Astrocyte (in vitro differentiated cells and primary cell): ENCODE measurements at regions not wholly inside any gene's neighbourhood (a gene's known extent, or its start where the extent isn't known, plus 50 kb on each side); places are given as distances from the start of the nearest gene placed in this dataset.

ENCODE experiments used
- DNase-seq: peaks from one replicate; pipeline ENCODE4 v3.0.0-alpha.2; 2010; ENCODE audit warnings: low read depth
- FAIRE-seq: peaks from 2 replicates; lab custom pipeline; 2011; peaks lifted over from hg19 to GRCh38; lab: Jason Lieb, UNC
- H2AFZ ChIP-seq: 2 replicates; pipeline ENCODE4 v1.6.0; 2012; ENCODE audit warnings: low read depth, low read length, inconsistent platforms
- H3K27ac ChIP-seq: 2 replicates; pipeline ENCODE4 v1.5.1; 2011; ENCODE audit warnings: low read depth, low read length, inconsistent platforms
- H3K27me3 ChIP-seq: 2 replicates; pipeline ENCODE4 v1.6.0; 2011; ENCODE audit warnings: low read length, inconsistent platforms; ENCODE audit not compliant: insufficient read depth
- H3K36me3 ChIP-seq: 2 replicates; pipeline ENCODE4 v1.5.1; 2011; ENCODE audit warnings: low read length, inconsistent platforms; ENCODE audit not compliant: insufficient read depth
- H3K4me1 ChIP-seq: 2 replicates; pipeline ENCODE4 v1.5.1; 2011; ENCODE audit warnings: low read length, inconsistent platforms; ENCODE audit not compliant: insufficient read depth
- H3K4me2 ChIP-seq: 2 replicates; pipeline ENCODE4 v1.6.0; 2012; ENCODE audit warnings: low read length, inconsistent platforms
- H3K4me3 ChIP-seq: 2 replicates; pipeline ENCODE4 v1.5.1; 2011; ENCODE audit warnings: low read depth, mild to moderate bottlenecking, low read length, inconsistent platforms; ENCODE audit not compliant: insufficient read depth
- H3K79me2 ChIP-seq: 2 replicates; pipeline ENCODE4 v1.6.0; 2012; ENCODE audit warnings: mild to moderate bottlenecking, low read length, inconsistent platforms; ENCODE audit not compliant: insufficient read depth
- H3K9ac ChIP-seq: 2 replicates; pipeline ENCODE4 v1.6.0; 2012; ENCODE audit warnings: mild to moderate bottlenecking, low read length, inconsistent platforms
- H3K9me3 ChIP-seq: 2 replicates; pipeline ENCODE4 v1.5.1; 2012; ENCODE audit warnings: low read depth, mild to moderate bottlenecking, low read length, inconsistent platforms; ENCODE audit not compliant: insufficient read depth
- H4K20me1 ChIP-seq: 2 replicates; pipeline ENCODE4 v1.6.0; 2012; ENCODE audit warnings: low read length, inconsistent platforms; ENCODE audit not compliant: insufficient read depth
- H3K27ac Mint-ChIP-seq: one replicate; pipeline ENCODE4 v1.8.0; 2021; ENCODE audit warnings: mild to moderate bottlenecking, mixed read lengths; ENCODE audit not compliant: unreplicated experiment
- H3K27me3 Mint-ChIP-seq: one replicate; pipeline ENCODE4 v1.8.0; 2021; ENCODE audit warnings: low read depth, mixed read lengths; ENCODE audit not compliant: unreplicated experiment
- H3K36me3 Mint-ChIP-seq: one replicate; pipeline ENCODE4 v1.8.0; 2021; ENCODE audit warnings: low read depth, mixed read lengths; ENCODE audit not compliant: unreplicated experiment
- H3K4me1 Mint-ChIP-seq: one replicate; pipeline ENCODE4 v1.8.0; 2021; ENCODE audit warnings: low read depth, mixed read lengths; ENCODE audit not compliant: unreplicated experiment
- H3K4me3 Mint-ChIP-seq: one replicate; pipeline ENCODE4 v1.8.0; 2021; ENCODE audit warnings: mild to moderate bottlenecking, moderate library complexity, mixed read lengths; ENCODE audit not compliant: unreplicated experiment
- H3K9me3 Mint-ChIP-seq: one replicate; pipeline ENCODE4 v1.8.0; 2021; ENCODE audit warnings: mild to moderate bottlenecking, mixed read lengths; ENCODE audit not compliant: unreplicated experiment
- CTCF ChIP-seq: IDR thresholded peaks from 2 replicates; pipeline ENCODE4 v1.5.1; 2011; ENCODE audit warnings: low read depth, mild to moderate bottlenecking, inconsistent platforms, low read length, moderate library complexity; ENCODE audit not compliant: insufficient read depth
- EZH2 ChIP-seq: IDR thresholded peaks from 2 replicates; pipeline ENCODE4 v1.6.1; 2012; ENCODE audit warnings: mild to moderate bottlenecking, low read length, inconsistent platforms; ENCODE audit not compliant: insufficient read depth

- no peak overlapping the region for H2AFZ ChIP-seq
- peaks cover 4% of the 10 kb centered on the region for H3K4me1 Mint-ChIP-seq
- H3K27me3 Mint-ChIP-seq: peaks cover 10% of the 10 kb centered on the region
These were observed 143.3 kb upstream of the SMARCA2 start for GRCh38 chr9:1871626-1872419.

GRCh38 chr9:1875251-1875851 is 139.8 kb upstream of the SMARCA2 start:
- Histone ChIP-seq H3K79me2 (no peaks in the 10 kb centered on the region), H3K4me2 (no peak overlapping the region), H3K27me3 (no peaks in the 10 kb centered on the region), H3K27ac (no peak overlapping the region), H3K36me3 (no peaks in the 10 kb centered on the region), H4K20me1 (no peaks in the 10 kb centered on the region), H3K9me3 (no peaks in the 10 kb centered on the region), H3K4me3 (no peak overlapping the region), H3K4me1 (no peaks in the 10 kb centered on the region), H2AFZ (no peak overlapping the region), H3K9ac (no peak overlapping the region)
- DNase-seq: no peak
- no peaks in the 10 kb centered on the region for H3K9me3 Mint-ChIP-seq
- H3K4me1 Mint-ChIP-seq: peaks cover 4% of the 10 kb centered on the region
- TF ChIP-seq EZH2: no peak
- no peak for TF ChIP-seq CTCF
- FAIRE-seq: no peak
- no peak overlapping the region for H3K27ac Mint-ChIP-seq
- no peak overlapping the region for H3K4me3 Mint-ChIP-seq
- no peaks in the 10 kb centered on the region for H3K36me3 Mint-ChIP-seq
- peaks cover 10% of the 10 kb centered on the region for H3K27me3 Mint-ChIP-seq

More at GRCh38 chr9:1871626-1872419, 143.3 kb upstream of the SMARCA2 start:
- Histone ChIP-seq H3K9me3 (no peaks in the 10 kb centered on the region), H3K27me3 (no peaks in the 10 kb centered on the region), H3K36me3 (no peaks in the 10 kb centered on the region), H3K27ac (no peak overlapping the region), H3K4me1 (no peaks in the 10 kb centered on the region), H4K20me1 (no peaks in the 10 kb centered on the region), H3K4me3 (no peak overlapping the region), H3K79me2 (no peaks in the 10 kb centered on the region), H3K9ac (no peak overlapping the region), H3K4me2 (no peak overlapping the region)
- H3K9me3 Mint-ChIP-seq: no peaks in the 10 kb centered on the region
- H3K36me3 Mint-ChIP-seq: no peaks in the 10 kb centered on the region
- DNase-seq (no peak), FAIRE-seq (no peak)
- no peak overlapping the region for H3K4me3 Mint-ChIP-seq
- peak overlapping the region; percentile 20 for H3K27ac Mint-ChIP-seq
- no peak for TF ChIP-seq EZH2
- no peak for TF ChIP-seq CTCF
